Liver (tissue), 3 donors: ENCODE measurements at regions not wholly inside any gene's neighbourhood (a gene's known extent, or its start where the extent isn't known, plus 50 kb on each side); places are given as distances from the start of the nearest gene placed in this dataset.

ENCODE experiments used
- CTCF ChIP-seq: fragments of 150-350 bp; IDR thresholded peaks from 2 replicates; pipeline ENCODE4 v1.5.1; 2017; ENCODE audit warnings: improper control_type of control experiment, low read depth, low read length; ENCODE audit not compliant: missing input control
- RXRA ChIP-seq, 2 donors: IDR thresholded peaks; 2 replicates each; pipeline ENCODE4 v1.6.1; 2017 to 2018; ENCODE audit warnings: antibody characterized with exemption in 2 of 2, mild to moderate bottlenecking in 1 of 2
- YY1 ChIP-seq: IDR thresholded peaks from 2 replicates; pipeline ENCODE4 v1.6.1; 2016; ENCODE audit warnings: antibody characterized with exemption, mild to moderate bottlenecking
- donor health status: healthy.
- donor health status: healthy.

- TF ChIP-seq RXRA (IDR thresholded peaks at IDR 0.05): no peak
- TF ChIP-seq YY1: no peak
- TF ChIP-seq CTCF: no peak
These were observed 378.5 kb downstream of the KIF16B start for GRCh38 chr20:16194617-16195360.
